ENCODE measurements at regions not wholly inside any gene's neighbourhood (a gene's known extent, or its start where the extent isn't known, plus 50 kb on each side); places are given as distances from the start of the nearest gene placed in this dataset.
"Not testable (repeated sequence)": the region's sequence is repeated elsewhere in the genome, so short reads cannot be mapped to it uniquely, and the experiment has no call there.

- DNase-seq, result no peak
Measured at GRCh38 chr6:10174761-10175160, 240.1 kb downstream of the TFAP2A start.

DNA sequence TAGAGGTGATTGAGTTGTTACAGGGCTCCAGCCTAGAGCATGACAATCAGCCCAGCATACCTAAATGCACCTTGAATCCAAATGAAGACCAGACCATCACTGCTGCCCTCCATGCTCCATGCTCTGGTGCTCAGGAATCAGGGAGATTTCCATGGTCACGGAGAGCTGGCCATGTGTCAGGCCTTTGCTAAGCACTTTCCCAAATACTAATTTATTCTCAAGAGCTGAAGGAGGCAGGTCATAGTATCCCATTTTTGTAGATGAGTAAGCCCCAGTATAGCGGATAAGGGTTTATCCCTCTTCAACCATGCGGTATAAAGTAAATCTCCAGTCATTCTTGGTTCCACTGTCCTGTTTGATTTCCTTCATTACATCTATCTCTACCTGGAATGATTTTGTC lies 240.8 kb downstream of the TFAP2A start:
- no peak for DNase-seq

DNA sequence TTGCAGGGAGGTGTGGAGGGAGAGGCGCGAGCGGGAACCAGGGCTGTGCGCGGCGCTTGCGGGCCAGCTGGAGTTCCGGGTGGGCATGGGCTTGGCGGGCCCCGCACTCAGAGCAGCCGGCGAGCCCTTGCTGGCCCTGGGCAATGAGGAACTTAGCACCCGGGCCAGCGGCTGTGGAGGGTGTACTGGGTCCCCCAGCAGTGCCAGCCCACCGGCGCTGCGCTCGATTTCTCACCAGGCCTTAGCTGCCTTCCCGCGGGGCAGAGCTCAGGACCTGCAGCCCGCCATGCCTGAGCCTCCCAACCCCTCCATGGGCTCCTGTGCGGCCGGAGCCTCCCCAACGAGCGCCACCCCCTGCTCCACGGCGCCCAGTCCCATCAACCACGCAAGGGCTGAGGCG lies 243.2 kb downstream of the TFAP2A start:
- not testable (repeated sequence) for DNase-seq

GRCh38 chr6:10170816-10171215 lies 244.1 kb downstream of the TFAP2A start:
- no peak for DNase-seq

GRCh38 chr6:10166031-10166430 lies 248.8 kb downstream of the TFAP2A start:
- DNase-seq, result no peak

GRCh38 chr6:10163203-10163962 lies 251.5 kb downstream of the TFAP2A start:
- no peak for DNase-seq

- DNase-seq, result no peak
Measured at GRCh38 chr6:10156875-10157274, 258.0 kb downstream of the TFAP2A start.

DNA sequence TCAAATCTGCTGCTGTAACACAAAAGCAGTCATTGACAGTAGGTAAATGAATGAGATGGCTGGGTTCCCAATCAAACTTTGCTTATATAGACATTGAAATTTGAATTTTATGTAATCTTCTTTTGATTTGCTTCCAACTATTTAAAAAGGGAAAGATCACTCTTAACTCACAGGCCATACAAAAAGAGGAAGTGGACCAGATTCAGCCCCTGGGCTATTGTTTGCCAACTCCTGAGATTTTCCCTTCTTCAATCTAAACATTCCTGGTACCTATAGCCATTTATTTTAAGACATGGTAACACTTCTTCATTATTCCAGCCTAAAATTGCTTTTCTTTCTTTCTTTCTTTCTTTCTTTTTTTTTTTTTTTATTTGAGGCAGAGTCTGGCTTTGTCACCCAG lies 260.6 kb downstream of the TFAP2A start:
- no peak for DNase-seq

GRCh38 chr6:10151144-10151915 lies 263.5 kb downstream of the TFAP2A start:
- no peak for DNase-seq

- no peak for DNase-seq
Measured at GRCh38 chr6:10149603-10150002, 265.3 kb downstream of the TFAP2A start.

DNA sequence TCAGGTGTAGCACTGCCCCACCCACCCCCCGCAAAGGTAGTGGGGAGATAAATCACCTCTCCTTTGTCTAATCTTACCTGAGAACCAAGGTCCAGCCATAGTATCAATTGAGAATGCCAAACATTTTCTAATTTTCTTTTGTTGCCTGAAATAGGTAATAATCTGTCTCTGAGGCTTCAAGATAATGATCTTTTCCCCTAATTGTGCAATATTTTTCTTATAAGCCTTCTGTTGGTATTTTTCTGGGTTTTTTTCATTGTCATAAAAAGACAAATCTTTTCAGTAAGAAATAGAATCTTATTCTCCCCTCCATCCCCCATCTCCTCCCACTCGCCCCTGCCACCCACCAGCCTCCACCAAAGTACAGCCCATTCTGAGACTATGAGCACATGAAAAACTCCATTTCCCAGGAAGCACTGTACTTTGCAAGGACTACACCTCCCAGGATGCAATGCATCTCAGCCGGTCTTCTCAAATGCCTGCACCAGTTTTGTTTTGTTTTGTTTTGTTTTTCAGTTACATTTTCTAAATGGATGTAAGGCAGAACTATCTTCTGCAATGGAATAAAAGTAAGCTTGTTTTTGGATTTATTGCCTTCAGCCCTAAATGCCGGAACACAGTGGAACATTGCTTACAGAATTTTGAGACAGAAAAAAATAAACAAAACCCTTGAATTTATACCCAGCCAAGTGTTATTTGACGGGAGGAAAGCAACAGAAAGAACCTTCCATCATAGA lies 268.0 kb downstream of the TFAP2A start:
- DNase-seq, result no peak

- DNase-seq, result no peak
Measured at GRCh38 chr6:10144772-10145171, 270.1 kb downstream of the TFAP2A start.

DNA sequence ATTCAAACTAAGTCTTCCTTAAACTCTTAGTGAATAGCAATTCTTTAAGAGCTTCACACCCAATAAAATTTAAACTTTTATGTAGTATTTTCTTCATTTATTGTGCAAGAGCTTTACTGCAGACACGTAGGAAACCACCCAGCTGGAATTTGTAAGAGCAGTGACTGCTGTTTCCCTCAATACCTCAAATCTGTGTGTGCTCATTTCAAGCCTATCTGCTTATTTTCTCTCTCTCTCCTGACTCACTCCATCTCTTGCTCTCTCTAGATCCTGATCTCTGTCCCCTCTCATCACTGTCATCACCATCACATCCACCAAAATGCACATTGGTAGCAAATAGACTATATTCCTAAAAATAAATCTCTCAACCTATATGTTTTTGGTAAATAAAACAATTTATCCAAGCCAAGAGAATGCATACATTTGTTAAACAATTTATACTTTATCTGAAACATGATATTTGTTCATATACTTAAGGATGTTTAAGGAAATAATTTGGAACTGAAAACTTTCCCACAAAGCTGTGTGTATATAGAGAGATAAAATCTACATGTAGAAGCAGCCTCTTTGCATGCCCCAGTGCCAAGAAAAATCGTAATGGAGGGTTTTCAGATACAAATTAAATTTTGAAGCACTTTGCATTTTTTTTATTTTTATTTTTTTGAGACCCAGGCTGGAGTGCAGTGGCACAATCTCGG lies 273.0 kb downstream of the TFAP2A start:
- no peak for DNase-seq

DNA sequence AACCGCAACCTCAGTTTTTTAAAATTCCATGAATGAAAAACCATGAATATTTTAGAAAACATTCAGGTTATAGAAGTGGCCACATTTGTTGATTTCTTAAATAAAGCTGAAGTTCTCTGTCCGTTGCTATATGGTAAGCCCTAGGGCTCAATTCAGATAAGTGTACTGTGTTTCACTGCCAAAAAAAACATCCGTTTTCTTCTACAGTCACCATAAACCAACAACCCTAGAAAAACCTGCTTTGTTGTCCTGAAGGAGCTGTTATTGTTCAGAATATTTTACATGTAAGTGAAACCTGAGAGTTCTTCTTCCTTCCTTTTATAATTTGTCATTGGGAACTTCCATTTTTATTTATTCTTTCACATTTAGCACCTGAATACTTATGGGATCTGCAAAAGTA lies 274.1 kb downstream of the TFAP2A start:
- no peak for DNase-seq

DNA sequence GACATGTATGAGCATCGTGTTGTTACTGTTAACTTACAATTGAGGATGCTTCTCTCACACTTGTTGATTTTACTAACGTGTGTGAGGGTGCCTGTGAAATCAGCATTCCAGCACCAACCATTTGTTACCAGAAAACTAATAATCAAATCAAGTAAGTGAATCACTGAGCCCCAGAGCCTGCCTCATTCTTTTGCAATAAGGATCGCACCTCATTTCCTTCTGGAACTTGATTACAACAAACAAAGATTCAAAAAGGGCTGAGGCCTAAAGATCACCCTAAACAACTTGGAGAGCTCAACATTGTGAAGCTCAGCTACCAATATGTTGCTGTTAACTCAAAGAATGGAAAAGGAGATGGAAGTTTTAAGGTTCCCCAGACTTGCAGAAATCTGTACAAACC lies 274.7 kb downstream of the TFAP2A start:
- DNase-seq, result no peak

DNA sequence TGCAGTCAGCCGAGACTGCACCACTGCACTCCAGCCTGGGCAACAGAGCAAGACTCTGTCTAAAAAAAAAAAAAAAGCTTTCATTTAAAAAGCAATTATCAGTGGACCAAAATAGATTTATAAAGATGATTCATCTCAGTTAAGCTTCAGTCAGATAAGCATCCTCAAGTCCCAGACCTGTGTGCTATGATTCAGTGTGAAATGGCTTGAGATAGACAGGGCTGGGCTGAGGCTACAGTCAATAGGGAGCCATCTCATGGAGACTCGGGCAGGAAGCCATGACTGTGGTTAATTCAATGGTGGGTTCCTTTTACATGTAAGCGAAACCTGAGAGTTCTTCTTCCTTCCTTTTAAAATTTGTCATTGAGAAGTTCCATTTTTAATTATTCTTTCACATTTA lies 276.0 kb downstream of the TFAP2A start:
- no peak for DNase-seq

DNA sequence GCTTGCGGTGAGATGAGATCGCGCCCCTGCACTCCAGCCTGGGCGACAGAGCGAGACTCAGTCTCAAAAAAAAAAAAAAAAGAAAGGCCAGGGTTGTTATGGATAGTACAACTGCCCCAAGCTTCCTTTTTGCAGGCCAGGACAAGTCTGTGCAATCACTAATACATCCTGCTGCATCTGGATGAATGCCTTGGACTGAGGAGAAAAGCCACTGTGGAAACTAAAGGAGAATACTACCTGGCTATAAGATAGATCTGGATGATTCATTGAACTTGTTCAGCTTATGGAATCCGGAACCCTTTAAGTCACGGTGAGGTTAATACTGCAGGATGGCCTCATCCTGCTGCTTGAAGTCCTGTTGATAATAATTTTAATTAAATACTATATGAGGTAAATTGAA lies 278.2 kb downstream of the TFAP2A start:
- DNase-seq, result no peak

GRCh38 chr6:10134185-10134584 lies 280.7 kb downstream of the TFAP2A start:
- not testable (repeated sequence) for DNase-seq

- DNase-seq, result no peak
Measured at GRCh38 chr6:10128721-10129120, 286.2 kb downstream of the TFAP2A start.

- DNase-seq, result no peak
Measured at GRCh38 chr6:10122164-10122563, 292.7 kb downstream of the TFAP2A start.

GRCh38 chr6:10112871-10113549 lies 301.9 kb downstream of the TFAP2A start:
- DNase-seq, result no peak

DNA sequence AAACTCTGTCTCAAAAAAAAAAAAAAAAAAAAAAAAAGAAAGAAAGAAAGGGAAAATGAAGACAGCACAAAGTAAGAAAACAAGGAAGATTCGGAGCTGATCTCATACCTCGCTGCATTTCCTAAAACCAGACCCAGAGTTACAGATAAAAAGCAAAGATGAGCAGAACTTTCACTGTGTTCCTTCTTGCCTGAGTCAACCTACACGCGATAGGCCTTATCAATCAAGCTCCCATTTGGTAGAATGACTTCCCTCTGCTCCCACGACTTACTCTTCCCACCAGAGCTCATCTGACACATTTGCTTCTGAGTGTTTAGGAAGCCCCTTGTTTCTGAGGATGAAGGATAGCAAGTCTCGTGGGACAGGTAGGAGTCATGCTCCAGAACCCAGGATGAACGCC lies 302.9 kb downstream of the TFAP2A start:
- no peak for DNase-seq
